ENCODE measurements at regions not wholly inside any gene's neighbourhood (a gene's known extent, or its start where the extent isn't known, plus 50 kb on each side); places are given as distances from the start of the nearest gene placed in this dataset.

GRCh38 chr11:70796648-70797227 lies 398.4 kb downstream of the CTTN start:
- DNase-seq (ENCODE audit: low read depth), result no peak

- DNase-seq (ENCODE audit: low read depth), result no peak
These were observed 400.0 kb downstream of the CTTN start for GRCh38 chr11:70798296-70798695.

DNA sequence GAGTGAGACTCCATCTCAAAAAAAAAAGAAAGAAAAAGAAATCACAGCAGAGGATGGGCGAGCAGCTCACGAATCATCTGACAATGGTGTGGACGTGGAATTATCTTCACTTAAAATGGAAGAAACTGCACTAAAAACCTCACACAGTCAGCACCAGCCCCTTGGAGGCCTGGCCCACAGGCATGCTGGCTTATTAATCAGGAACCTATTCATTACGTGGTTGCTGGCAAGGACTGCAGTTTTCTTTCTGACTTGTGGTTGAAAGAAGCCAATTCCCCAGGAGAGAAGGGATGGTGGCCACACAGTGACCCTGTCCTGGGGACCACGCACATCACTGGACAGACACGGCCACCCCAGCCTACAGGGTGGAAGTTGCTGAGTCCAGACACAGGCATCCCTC lies 401.1 kb downstream of the CTTN start:
- DNase-seq (ENCODE audit: low read depth), result no peak

- no peak for DNase-seq (ENCODE audit: low read depth)
These were observed 403.9 kb downstream of the CTTN start for GRCh38 chr11:70802185-70802584.

GRCh38 chr11:70804139-70804837 lies 406.0 kb downstream of the CTTN start:
- DNase-seq (ENCODE audit: low read depth), result no peak

GRCh38 chr11:70805243-70805642 lies 406.9 kb downstream of the CTTN start:
- DNase-seq (ENCODE audit: low read depth), result no peak

- no peak for DNase-seq (ENCODE audit: low read depth)
These were observed 407.6 kb downstream of the CTTN start for GRCh38 chr11:70805971-70806370.

DNA sequence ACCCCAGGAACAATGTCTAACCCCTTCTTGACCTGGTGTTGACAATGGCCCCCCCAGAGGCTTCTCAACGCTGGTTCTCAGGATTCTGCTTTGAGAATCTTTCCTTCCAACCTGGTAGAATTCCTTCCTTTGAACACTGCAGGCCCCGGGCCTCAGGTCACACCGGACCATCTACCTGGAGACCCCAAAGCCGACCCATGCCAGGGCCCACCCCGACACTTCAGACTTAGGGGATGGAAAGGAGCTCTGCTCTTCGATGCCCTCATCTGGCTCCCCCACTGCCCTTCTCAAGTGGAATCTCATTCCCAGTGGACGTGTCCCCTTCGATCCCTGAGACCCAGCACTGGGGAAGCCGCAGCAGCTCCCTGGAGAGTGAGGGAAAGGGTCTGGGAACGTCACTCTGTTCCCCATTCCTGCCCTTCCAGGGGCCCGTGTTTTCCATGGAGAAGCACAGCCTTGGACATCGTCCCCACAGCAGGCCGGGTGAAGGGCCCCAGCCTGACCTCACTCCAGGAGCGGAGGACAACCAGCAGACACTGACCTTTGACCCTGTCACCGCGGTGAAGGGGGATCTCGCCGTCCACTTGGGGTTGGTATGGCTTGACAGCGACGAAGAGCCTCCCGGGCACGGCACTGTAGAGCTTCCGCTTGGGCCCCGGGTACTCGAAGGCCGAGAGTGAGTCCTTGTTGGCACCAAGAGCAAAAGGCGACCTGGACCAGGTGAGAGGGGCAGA lies 408.3 kb downstream of the CTTN start:
- DNase-seq (ENCODE audit: low read depth), result no peak

- no peak for DNase-seq (ENCODE audit: low read depth)
These were observed 408.8 kb downstream of the CTTN start for GRCh38 chr11:70807195-70807543.

GRCh38 chr11:70808686-70809375 lies 410.5 kb downstream of the CTTN start:
- DNase-seq (ENCODE audit: low read depth), result no peak

DNA sequence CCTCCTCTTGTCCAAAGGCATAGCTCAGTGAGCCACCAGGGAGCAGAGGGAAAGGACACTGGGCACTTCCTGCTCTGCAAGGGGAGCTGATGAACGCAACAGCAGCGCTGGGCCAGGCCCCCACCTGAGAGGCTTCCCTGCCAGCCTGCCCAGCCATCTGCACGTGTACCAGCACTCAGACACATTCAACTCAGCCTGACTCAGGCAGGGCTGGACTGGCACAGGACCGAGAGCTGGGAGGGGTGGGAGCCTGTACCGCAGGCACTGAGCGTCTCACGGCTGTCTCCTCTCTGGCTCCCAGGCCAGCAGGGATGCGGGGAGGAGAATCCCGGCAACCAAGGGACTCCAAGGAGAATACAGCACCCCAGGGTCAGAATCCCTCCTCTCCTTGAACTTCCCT lies 411.8 kb downstream of the CTTN start:
- no peak for DNase-seq (ENCODE audit: low read depth)

GRCh38 chr11:70810681-70811080 lies 412.4 kb downstream of the CTTN start:
- DNase-seq (ENCODE audit: low read depth), result no peak

- DNase-seq (ENCODE audit: low read depth), result no peak
These were observed 413.2 kb downstream of the CTTN start for GRCh38 chr11:70811483-70811882.

- no peak for DNase-seq (ENCODE audit: low read depth)
These were observed 413.6 kb downstream of the CTTN start for GRCh38 chr11:70811915-70812314.

- DNase-seq (ENCODE audit: low read depth), result no peak
These were observed 414.1 kb downstream of the CTTN start for GRCh38 chr11:70812472-70812871.

DNA sequence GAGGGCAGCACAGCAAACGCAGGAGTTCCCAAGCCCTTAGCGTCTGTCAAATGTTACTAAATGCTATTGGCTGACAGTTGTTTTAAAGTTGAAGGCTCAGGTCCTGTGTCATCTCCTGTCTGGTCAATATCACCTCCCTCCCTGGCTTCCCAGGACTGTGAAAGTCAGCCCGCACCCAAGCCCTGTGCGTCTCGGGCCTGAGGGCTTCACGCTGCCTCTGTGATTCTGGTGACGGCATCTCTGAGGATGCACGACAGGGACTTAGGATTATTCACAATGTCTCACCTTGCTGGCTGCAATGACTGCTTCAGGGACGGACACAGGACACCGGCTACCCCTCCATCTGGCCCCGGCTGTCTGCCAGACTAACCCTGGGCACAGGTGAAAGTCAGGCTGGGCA lies 415.3 kb downstream of the CTTN start:
- no peak for DNase-seq (ENCODE audit: low read depth)

GRCh38 chr11:70815485-70815832 lies 417.1 kb downstream of the CTTN start:
- no peak for DNase-seq (ENCODE audit: low read depth)

GRCh38 chr11:70816156-70816678 lies 417.9 kb downstream of the CTTN start:
- DNase-seq (ENCODE audit: low read depth), result no peak

DNA sequence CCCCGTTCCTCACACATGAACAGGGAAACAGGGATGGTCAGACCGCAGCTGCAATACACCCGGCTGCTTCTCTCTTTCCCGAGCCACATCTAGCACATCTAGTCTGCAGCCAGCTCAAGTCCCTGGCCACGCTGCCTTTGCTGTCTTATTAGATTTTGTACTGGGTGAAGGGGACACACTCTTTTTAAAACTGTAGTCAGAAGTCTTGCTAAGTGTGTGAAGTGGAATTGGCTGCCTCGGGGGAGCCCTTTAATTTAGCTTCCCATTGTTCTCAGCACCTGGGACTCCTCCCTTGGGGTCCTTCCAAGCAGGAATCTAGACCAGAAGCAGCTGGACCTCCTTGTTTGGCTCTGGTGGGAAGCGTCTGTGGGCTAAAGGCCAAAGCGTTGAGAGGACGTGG lies 420.0 kb downstream of the CTTN start:
- no peak for DNase-seq (ENCODE audit: low read depth)

DNA sequence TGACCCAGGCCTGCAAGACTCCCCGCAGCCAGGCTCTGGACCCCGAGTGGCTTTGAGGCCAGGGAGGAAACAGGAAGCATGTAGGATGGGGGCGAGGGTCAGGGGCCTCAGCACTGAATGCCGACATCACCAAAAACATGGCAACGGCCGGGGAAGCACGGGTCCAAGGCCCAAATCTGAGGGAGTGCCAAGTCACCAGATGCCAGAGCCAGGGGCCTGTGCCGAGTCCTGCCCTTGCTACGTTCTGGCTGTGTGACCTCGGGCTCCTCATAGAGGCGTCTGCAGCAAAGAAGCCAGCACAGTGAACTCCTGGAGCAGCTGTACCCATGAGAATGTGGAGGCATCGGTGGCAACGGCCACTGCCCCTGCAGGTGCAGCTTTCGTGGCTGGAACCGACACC lies 420.7 kb downstream of the CTTN start:
- DNase-seq (ENCODE audit: low read depth), result no peak

GRCh38 chr11:70820311-70820710 lies 422.0 kb downstream of the CTTN start:
- no peak for DNase-seq (ENCODE audit: low read depth)

GRCh38 chr11:70820712-70821111 lies 422.4 kb downstream of the CTTN start:
- no peak for DNase-seq (ENCODE audit: low read depth)

DNA sequence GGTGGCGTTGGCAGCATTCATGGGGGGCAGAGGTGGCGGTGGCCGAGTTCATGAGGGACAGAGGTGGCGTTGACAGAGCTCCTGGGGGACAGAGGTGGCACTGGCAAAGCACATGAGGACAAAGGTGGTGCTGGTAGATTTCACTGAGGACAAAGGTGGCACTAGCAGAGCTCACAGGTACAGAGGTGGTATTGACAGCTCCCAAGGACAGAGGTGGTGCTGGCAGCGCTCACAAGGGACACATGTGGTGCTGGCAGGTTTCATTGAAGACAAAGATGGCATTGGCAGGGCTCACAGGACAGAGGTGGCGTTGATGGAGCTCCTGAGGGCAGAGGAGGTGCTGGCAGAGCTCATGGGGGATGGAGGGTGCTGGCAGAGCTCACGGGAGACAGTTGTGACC lies 425.4 kb downstream of the CTTN start:
- DNase-seq (ENCODE audit: low read depth), result no peak
